ENCODE measurements at regions not wholly inside any gene's neighbourhood (a gene's known extent, or its start where the extent isn't known, plus 50 kb on each side); places are given as distances from the start of the nearest gene placed in this dataset.

GRCh38 chr5:85488295-85488694 is 1103.6 kb upstream of the EDIL3 start:
- no peak for TF ChIP-seq CTCF (conservative IDR thresholded peaks at IDR 0.05)
- TF ChIP-seq EZH2 (IDR thresholded peaks at IDR 0.05; ENCODE audit: low read depth), result no peak
